ENCODE measurements at regions not wholly inside any gene's neighbourhood (a gene's known extent, or its start where the extent isn't known, plus 50 kb on each side); places are given as distances from the start of the nearest gene placed in this dataset.

- TF ChIP-seq CTCF (IDR thresholded peaks at IDR 0.05) (no peak), ZFX (IDR thresholded peaks at IDR 0.05; ENCODE audit: borderline replicate concordance) (no peak)
These were observed 1129.6 kb downstream of the STPG2 start for GRCh38 chr4:97013711-97014110.

Measured in 22Rv1 (cell line).